ENCODE measurements at regions not wholly inside any gene's neighbourhood (a gene's known extent, or its start where the extent isn't known, plus 50 kb on each side); places are given as distances from the start of the nearest gene placed in this dataset.

GRCh38 chr2:55992455-55992854, 68.9 kb upstream of the EFEMP1 start:
- H3K79me2 ChIP-seq (ENCODE audit: control insufficient read depth, insufficient read depth, low read length), result no peaks in the 10 kb centered on the region
- no peak overlapping the region for H3K4ac ChIP-seq (ENCODE audit: low read depth, low read length)
- no peak overlapping the region for H4K8ac ChIP-seq (ENCODE audit: low read depth, low read length)
- no peak overlapping the region for H2BK15ac ChIP-seq (replicated peaks; ENCODE audit: low read depth)
- DNase-seq, result no peak
- H3K4me1 ChIP-seq (ENCODE audit: control insufficient read depth, low read depth, low read length), result no peaks in the 10 kb centered on the region
- no peak overlapping the region for H2BK5ac ChIP-seq (ENCODE audit: low read length)
- H3K4me2 ChIP-seq (ENCODE audit: low read length), result no peak overlapping the region
- no peak overlapping the region for H3K23ac ChIP-seq (ENCODE audit: low read length)
- no CpG with 5 or more reads among the region's 4 CpGs for WGBS (ENCODE audit: extremely low coverage, insufficient coverage, low lambda C conversion rate)
- H3K79me1 ChIP-seq (ENCODE audit: low read length), result no peaks in the 10 kb centered on the region
- no peak overlapping the region for H3K56ac ChIP-seq (ENCODE audit: low read length)
- no peak overlapping the region for H3K27ac ChIP-seq (ENCODE audit: low read depth, low read length)
- H3K27me3 ChIP-seq (ENCODE audit: insufficient read depth, low read length, poor library complexity), result no peaks in the 10 kb centered on the region
- H4K5ac ChIP-seq (ENCODE audit: low read length), result no peak overlapping the region
- no peak overlapping the region for H3K4me3 ChIP-seq (ENCODE audit: low read length)
- H3K36me3 ChIP-seq (ENCODE audit: control insufficient read depth, insufficient read depth, low read length), result no peaks in the 10 kb centered on the region
- no peak overlapping the region for H2AK5ac ChIP-seq (ENCODE audit: low read length)
- no peak overlapping the region for H2BK120ac ChIP-seq (ENCODE audit: low read depth, low read length)
- H3K18ac ChIP-seq (ENCODE audit: low read length), result no peak overlapping the region
- H3K9ac ChIP-seq (ENCODE audit: low read length), result no peak overlapping the region

- no peak overlapping the region for H3K18ac ChIP-seq (ENCODE audit: low read length)
- H2BK15ac ChIP-seq (replicated peaks; ENCODE audit: low read depth), result no peak overlapping the region
- H3K56ac ChIP-seq (ENCODE audit: low read length), result no peak overlapping the region
- WGBS (ENCODE audit: extremely low coverage, insufficient coverage, low lambda C conversion rate), result no CpG with 5 or more reads among the region's 4 CpGs
- H3K36me3 ChIP-seq (ENCODE audit: control insufficient read depth, insufficient read depth, low read length), result no peaks in the 10 kb centered on the region
- no peaks in the 10 kb centered on the region for H3K4me1 ChIP-seq (ENCODE audit: control insufficient read depth, low read depth, low read length)
- H3K4ac ChIP-seq (ENCODE audit: low read depth, low read length), result no peak overlapping the region
- H3K9ac ChIP-seq (ENCODE audit: low read length), result no peak overlapping the region
- H3K4me2 ChIP-seq (ENCODE audit: low read length), result no peak overlapping the region
- H3K23ac ChIP-seq (ENCODE audit: low read length), result no peak overlapping the region
- H4K5ac ChIP-seq (ENCODE audit: low read length), result no peak overlapping the region
- H2BK5ac ChIP-seq (ENCODE audit: low read length), result no peak overlapping the region
- no peak overlapping the region for H3K4me3 ChIP-seq (ENCODE audit: low read length)
- no peaks in the 10 kb centered on the region for H3K79me2 ChIP-seq (ENCODE audit: control insufficient read depth, insufficient read depth, low read length)
- no peaks in the 10 kb centered on the region for H3K79me1 ChIP-seq (ENCODE audit: low read length)
- no peaks in the 10 kb centered on the region for H3K27me3 ChIP-seq (ENCODE audit: insufficient read depth, low read length, poor library complexity)
- no peak for DNase-seq
- no peak overlapping the region for H4K8ac ChIP-seq (ENCODE audit: low read depth, low read length)
- no peak overlapping the region for H2BK120ac ChIP-seq (ENCODE audit: low read depth, low read length)
- H2AK5ac ChIP-seq (ENCODE audit: low read length), result no peak overlapping the region
- H3K27ac ChIP-seq (ENCODE audit: low read depth, low read length), result no peak overlapping the region
Observed at GRCh38 chr2:55993685-55994084, 70.1 kb upstream of the EFEMP1 start.

DNA sequence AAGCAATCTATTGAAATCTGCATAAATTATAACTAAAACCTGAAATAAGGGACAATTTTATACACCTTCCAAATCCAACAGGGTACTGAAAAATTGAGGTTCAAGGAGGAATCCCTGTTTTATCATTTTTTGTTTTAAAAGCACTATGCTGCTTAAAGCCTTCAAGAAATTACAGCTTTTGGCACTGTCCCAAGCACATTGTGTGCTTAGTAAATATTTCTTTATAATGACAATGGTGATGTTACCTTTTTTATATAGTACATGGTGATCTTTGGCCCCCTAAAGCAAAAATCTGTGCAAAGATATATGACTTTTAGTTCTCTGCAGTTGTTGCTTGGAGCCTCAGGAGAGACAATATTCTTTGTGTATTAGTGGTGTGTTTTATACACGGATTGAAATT, 71.6 kb upstream of the EFEMP1 start:
- no peak overlapping the region for H3K4me2 ChIP-seq (ENCODE audit: low read length)
- H3K4me1 ChIP-seq (ENCODE audit: control insufficient read depth, low read depth, low read length), result no peaks in the 10 kb centered on the region
- H3K23ac ChIP-seq (ENCODE audit: low read length), result no peak overlapping the region
- no peak overlapping the region for H2BK5ac ChIP-seq (ENCODE audit: low read length)
- no peaks in the 10 kb centered on the region for H3K36me3 ChIP-seq (ENCODE audit: control insufficient read depth, insufficient read depth, low read length)
- H3K18ac ChIP-seq (ENCODE audit: low read length), result no peak overlapping the region
- no peak overlapping the region for H3K4ac ChIP-seq (ENCODE audit: low read depth, low read length)
- H4K8ac ChIP-seq (ENCODE audit: low read depth, low read length), result no peak overlapping the region
- H2BK120ac ChIP-seq (ENCODE audit: low read depth, low read length), result no peak overlapping the region
- H3K79me2 ChIP-seq (ENCODE audit: control insufficient read depth, insufficient read depth, low read length), result no peaks in the 10 kb centered on the region
- no peak overlapping the region for H4K5ac ChIP-seq (ENCODE audit: low read length)
- H3K4me3 ChIP-seq (ENCODE audit: low read length), result no peak overlapping the region
- no peak overlapping the region for H3K56ac ChIP-seq (ENCODE audit: low read length)
- H2AK5ac ChIP-seq (ENCODE audit: low read length), result no peak overlapping the region
- no peak overlapping the region for H2BK15ac ChIP-seq (replicated peaks; ENCODE audit: low read depth)
- H3K9ac ChIP-seq (ENCODE audit: low read length), result no peak overlapping the region
- H3K27ac ChIP-seq (ENCODE audit: low read depth, low read length), result no peak overlapping the region
- WGBS (ENCODE audit: extremely low coverage, insufficient coverage, low lambda C conversion rate), result no CpG with 5 or more reads among the region's 1 CpG
- H3K79me1 ChIP-seq (ENCODE audit: low read length), result no peaks in the 10 kb centered on the region
- DNase-seq, result no peak
- no peaks in the 10 kb centered on the region for H3K27me3 ChIP-seq (ENCODE audit: insufficient read depth, low read length, poor library complexity)

DNA sequence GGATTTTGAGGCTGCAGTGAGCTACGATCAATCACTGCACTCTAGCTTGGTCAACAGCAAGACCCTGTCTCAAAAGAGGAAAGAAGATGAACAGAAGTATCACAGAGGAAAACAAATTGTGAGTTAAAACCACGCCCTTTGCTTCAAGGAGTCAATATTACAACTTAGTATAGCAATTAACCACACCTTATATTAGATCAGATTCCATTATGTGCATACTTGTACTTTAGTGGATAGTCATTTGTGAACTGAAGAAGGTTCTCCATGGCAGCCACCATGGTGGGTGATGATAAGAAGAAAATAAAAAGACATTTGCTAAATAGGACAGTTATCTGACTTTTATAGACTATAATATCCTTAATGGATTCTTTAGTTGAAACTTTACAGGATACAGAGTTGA, 72.3 kb upstream of the EFEMP1 start:
- no peak overlapping the region for H2BK15ac ChIP-seq (replicated peaks; ENCODE audit: low read depth)
- no peak overlapping the region for H3K9ac ChIP-seq (ENCODE audit: low read length)
- H3K79me2 ChIP-seq (ENCODE audit: control insufficient read depth, insufficient read depth, low read length), result no peaks in the 10 kb centered on the region
- no peaks in the 10 kb centered on the region for H3K27me3 ChIP-seq (ENCODE audit: insufficient read depth, low read length, poor library complexity)
- H3K27ac ChIP-seq (ENCODE audit: low read depth, low read length), result no peak overlapping the region
- H3K36me3 ChIP-seq (ENCODE audit: control insufficient read depth, insufficient read depth, low read length), result no peaks in the 10 kb centered on the region
- H2BK5ac ChIP-seq (ENCODE audit: low read length), result no peak overlapping the region
- H3K4me2 ChIP-seq (ENCODE audit: low read length), result no peak overlapping the region
- H3K56ac ChIP-seq (ENCODE audit: low read length), result no peak overlapping the region
- no peak overlapping the region for H3K4ac ChIP-seq (ENCODE audit: low read depth, low read length)
- no peak overlapping the region for H4K5ac ChIP-seq (ENCODE audit: low read length)
- no peak overlapping the region for H3K23ac ChIP-seq (ENCODE audit: low read length)
- no CpG with 5 or more reads among the region's 2 CpGs for WGBS (ENCODE audit: extremely low coverage, insufficient coverage, low lambda C conversion rate)
- H3K4me1 ChIP-seq (ENCODE audit: control insufficient read depth, low read depth, low read length), result no peaks in the 10 kb centered on the region
- no peak overlapping the region for H2BK120ac ChIP-seq (ENCODE audit: low read depth, low read length)
- H3K79me1 ChIP-seq (ENCODE audit: low read length), result no peaks in the 10 kb centered on the region
- H3K4me3 ChIP-seq (ENCODE audit: low read length), result no peak overlapping the region
- H3K18ac ChIP-seq (ENCODE audit: low read length), result no peak overlapping the region
- no peak overlapping the region for H4K8ac ChIP-seq (ENCODE audit: low read depth, low read length)
- H2AK5ac ChIP-seq (ENCODE audit: low read length), result no peak overlapping the region
- no peak for DNase-seq

DNA sequence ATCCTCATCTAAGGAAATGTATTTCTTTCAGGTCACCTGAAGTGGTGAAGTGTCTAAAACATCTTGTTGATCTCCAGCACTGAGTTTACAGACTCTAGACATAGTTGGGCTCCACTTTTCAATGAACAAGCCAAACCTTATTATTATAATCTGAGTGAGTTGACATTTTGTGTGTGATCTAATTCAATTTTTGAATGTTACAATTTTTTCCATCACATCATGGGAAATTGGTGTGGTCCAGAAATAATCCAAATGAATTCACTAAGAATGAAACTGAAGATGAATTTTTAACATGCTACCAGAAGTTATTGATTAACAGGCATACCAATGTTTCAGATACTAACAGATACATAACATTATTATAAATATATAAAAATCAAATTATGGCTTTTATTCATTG, 75.6 kb upstream of the EFEMP1 start:
- H3K18ac ChIP-seq (ENCODE audit: low read length), result no peak overlapping the region
- no peaks in the 10 kb centered on the region for H3K27me3 ChIP-seq (ENCODE audit: insufficient read depth, low read length, poor library complexity)
- H3K79me1 ChIP-seq (ENCODE audit: low read length), result no peaks in the 10 kb centered on the region
- no peak for DNase-seq
- no peak overlapping the region for H4K8ac ChIP-seq (ENCODE audit: low read depth, low read length)
- no peaks in the 10 kb centered on the region for H3K79me2 ChIP-seq (ENCODE audit: control insufficient read depth, insufficient read depth, low read length)
- H2BK5ac ChIP-seq (ENCODE audit: low read length), result no peak overlapping the region
- H3K9ac ChIP-seq (ENCODE audit: low read length), result no peak overlapping the region
- H3K4me1 ChIP-seq (ENCODE audit: control insufficient read depth, low read depth, low read length), result no peaks in the 10 kb centered on the region
- H3K4ac ChIP-seq (ENCODE audit: low read depth, low read length), result no peak overlapping the region
- H4K5ac ChIP-seq (ENCODE audit: low read length), result no peak overlapping the region
- H3K56ac ChIP-seq (ENCODE audit: low read length), result no peak overlapping the region
- H3K36me3 ChIP-seq (ENCODE audit: control insufficient read depth, insufficient read depth, low read length), result no peaks in the 10 kb centered on the region
- no peak overlapping the region for H2BK120ac ChIP-seq (ENCODE audit: low read depth, low read length)
- H3K23ac ChIP-seq (ENCODE audit: low read length), result no peak overlapping the region
- H3K4me2 ChIP-seq (ENCODE audit: low read length), result no peak overlapping the region
- H3K27ac ChIP-seq (ENCODE audit: low read depth, low read length), result no peak overlapping the region
- H3K4me3 ChIP-seq (ENCODE audit: low read length), result no peak overlapping the region
- H2AK5ac ChIP-seq (ENCODE audit: low read length), result no peak overlapping the region
- no peak overlapping the region for H2BK15ac ChIP-seq (replicated peaks; ENCODE audit: low read depth)

DNA sequence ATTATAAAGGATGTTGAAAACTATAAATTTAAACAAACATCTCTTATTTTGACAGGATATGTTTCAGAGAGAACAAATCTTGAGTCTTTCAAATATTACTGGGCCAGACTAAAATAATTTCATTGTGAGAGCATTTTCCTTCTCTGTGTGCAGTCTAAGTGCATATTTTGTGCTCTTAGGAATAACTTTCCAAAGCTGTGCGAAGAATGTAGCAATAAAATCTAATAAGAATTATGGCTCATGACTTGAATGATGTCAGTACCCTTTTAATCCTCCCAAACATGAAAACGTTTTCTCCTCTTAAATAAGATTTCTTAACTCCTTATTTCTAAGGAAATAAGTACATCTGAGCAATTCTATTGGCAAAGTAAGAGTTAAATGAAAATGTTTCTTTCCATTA, 76.2 kb upstream of the EFEMP1 start:
- Histone ChIP-seq H3K4me3 (ENCODE audit: low read length) (no peak overlapping the region), H4K5ac (ENCODE audit: low read length) (no peak overlapping the region), H3K79me1 (ENCODE audit: low read length) (no peaks in the 10 kb centered on the region), H3K4me1 (ENCODE audit: control insufficient read depth, low read depth, low read length) (no peaks in the 10 kb centered on the region), H3K27me3 (ENCODE audit: insufficient read depth, low read length, poor library complexity) (no peaks in the 10 kb centered on the region), H2BK15ac (replicated peaks; ENCODE audit: low read depth) (no peak overlapping the region), H2BK5ac (ENCODE audit: low read length) (no peak overlapping the region), H3K27ac (ENCODE audit: low read depth, low read length) (no peak overlapping the region), H4K8ac (ENCODE audit: low read depth, low read length) (no peak overlapping the region), H2BK120ac (ENCODE audit: low read depth, low read length) (no peak overlapping the region), H2AK5ac (ENCODE audit: low read length) (no peak overlapping the region), H3K36me3 (ENCODE audit: control insufficient read depth, insufficient read depth, low read length) (no peaks in the 10 kb centered on the region), H3K23ac (ENCODE audit: low read length) (no peak overlapping the region), H3K9ac (ENCODE audit: low read length) (no peak overlapping the region), H3K79me2 (ENCODE audit: control insufficient read depth, insufficient read depth, low read length) (no peaks in the 10 kb centered on the region), H3K4ac (ENCODE audit: low read depth, low read length) (no peak overlapping the region), H3K18ac (ENCODE audit: low read length) (no peak overlapping the region), H3K4me2 (ENCODE audit: low read length) (no peak overlapping the region), H3K56ac (ENCODE audit: low read length) (no peak overlapping the region)
- DNase-seq, result no peak
- WGBS (ENCODE audit: extremely low coverage, insufficient coverage, low lambda C conversion rate), result no CpG with 5 or more reads among the region's 2 CpGs
